GM23338 (cell line): ENCODE measurements at regions not wholly inside any gene's neighbourhood (a gene's known extent, or its start where the extent isn't known, plus 50 kb on each side); places are given as distances from the start of the nearest gene placed in this dataset.

Experiments
- CREB1 ChIP-seq: fragments of 250-450 bp; sonication (Bioruptor Pico); IDR thresholded peaks from 2 replicates; pipeline ENCODE4 v1.5.0; 2020; ENCODE audit warnings: low read depth, mild to moderate bottlenecking, moderate library complexity
- CTCF ChIP-seq, 2 experiments: fragments of 200-600 bp in 1 of 2; sonication (generic) in 1 of 2; conservative IDR thresholded peaks; 2 replicates each; pipeline versions ENCODE4 v1.5.1 to v1.6.1; 2016 to 2017; ENCODE audit warnings: antibody characterized with exemption in 2 of 2, low read depth in 2 of 2, mild to moderate bottlenecking in 2 of 2, moderate library complexity in 1 of 2
- EZH2 ChIP-seq: fragments of 200-600 bp; sonication (generic); IDR thresholded peaks from one replicate; pipeline ENCODE4 v1.8.0; 2017; ENCODE audit warnings: antibody characterized with exemption, mild to moderate bottlenecking, low read depth; ENCODE audit not compliant: unreplicated experiment
- EZH2phosphoT487 ChIP-seq: fragments of 200-600 bp; sonication (generic); IDR thresholded peaks from one replicate; pipeline ENCODE4 v1.8.1; 2018; ENCODE audit warnings: antibody characterized with exemption; ENCODE audit not compliant: unreplicated experiment
- JUNB ChIP-seq: IDR thresholded peaks from one replicate; pipeline ENCODE4 v1.6.1; 2016; ENCODE audit warnings: antibody characterized with exemption; ENCODE audit not compliant: unreplicated experiment
- NANOG ChIP-seq: IDR thresholded peaks from 2 replicates; pipeline ENCODE4 v1.6.1; 2016; ENCODE audit warnings: antibody characterized with exemption, borderline replicate concordance
- POLR2AphosphoS5 ChIP-seq: IDR thresholded peaks from 2 replicates; pipeline ENCODE4 v1.6.1; 2016; ENCODE audit warnings: antibody characterized with exemption, low read depth
- STAT1 ChIP-seq: IDR thresholded peaks from one replicate; pipeline ENCODE4 v1.6.1; 2016; ENCODE audit warnings: antibody characterized with exemption; ENCODE audit not compliant: unreplicated experiment
- TF ChIP-seq, protein P1 (sequence below): IDR thresholded peaks from one replicate; pipeline ENCODE4 v1.6.1; 2018; ENCODE audit warnings: antibody characterized with exemption; ENCODE audit not compliant: unreplicated experiment
- TF ChIP-seq, protein P2 (sequence below): IDR thresholded peaks from 2 replicates; pipeline ENCODE4 v1.6.1; 2016; ENCODE audit warnings: antibody characterized with exemption

- no peak for TF ChIP-seq JUNB
- TF ChIP-seq EZH2phosphoT487: no peak
- no peak for TF ChIP-seq CTCF (conservative IDR thresholded peaks at IDR 0.05; ENCODE audit: low read depth in 2 of 2)
- TF ChIP-seq, protein P1, sequence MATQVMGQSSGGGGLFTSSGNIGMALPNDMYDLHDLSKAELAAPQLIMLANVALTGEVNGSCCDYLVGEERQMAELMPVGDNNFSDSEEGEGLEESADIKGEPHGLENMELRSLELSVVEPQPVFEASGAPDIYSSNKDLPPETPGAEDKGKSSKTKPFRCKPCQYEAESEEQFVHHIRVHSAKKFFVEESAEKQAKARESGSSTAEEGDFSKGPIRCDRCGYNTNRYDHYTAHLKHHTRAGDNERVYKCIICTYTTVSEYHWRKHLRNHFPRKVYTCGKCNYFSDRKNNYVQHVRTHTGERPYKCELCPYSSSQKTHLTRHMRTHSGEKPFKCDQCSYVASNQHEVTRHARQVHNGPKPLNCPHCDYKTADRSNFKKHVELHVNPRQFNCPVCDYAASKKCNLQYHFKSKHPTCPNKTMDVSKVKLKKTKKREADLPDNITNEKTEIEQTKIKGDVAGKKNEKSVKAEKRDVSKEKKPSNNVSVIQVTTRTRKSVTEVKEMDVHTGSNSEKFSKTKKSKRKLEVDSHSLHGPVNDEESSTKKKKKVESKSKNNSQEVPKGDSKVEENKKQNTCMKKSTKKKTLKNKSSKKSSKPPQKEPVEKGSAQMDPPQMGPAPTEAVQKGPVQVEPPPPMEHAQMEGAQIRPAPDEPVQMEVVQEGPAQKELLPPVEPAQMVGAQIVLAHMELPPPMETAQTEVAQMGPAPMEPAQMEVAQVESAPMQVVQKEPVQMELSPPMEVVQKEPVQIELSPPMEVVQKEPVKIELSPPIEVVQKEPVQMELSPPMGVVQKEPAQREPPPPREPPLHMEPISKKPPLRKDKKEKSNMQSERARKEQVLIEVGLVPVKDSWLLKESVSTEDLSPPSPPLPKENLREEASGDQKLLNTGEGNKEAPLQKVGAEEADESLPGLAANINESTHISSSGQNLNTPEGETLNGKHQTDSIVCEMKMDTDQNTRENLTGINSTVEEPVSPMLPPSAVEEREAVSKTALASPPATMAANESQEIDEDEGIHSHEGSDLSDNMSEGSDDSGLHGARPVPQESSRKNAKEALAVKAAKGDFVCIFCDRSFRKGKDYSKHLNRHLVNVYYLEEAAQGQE: no peak
- no peak for TF ChIP-seq POLR2AphosphoS5
- no peak for TF ChIP-seq EZH2
- TF ChIP-seq CREB1: no peak
- no peak for TF ChIP-seq STAT1
- TF ChIP-seq, protein P2, sequence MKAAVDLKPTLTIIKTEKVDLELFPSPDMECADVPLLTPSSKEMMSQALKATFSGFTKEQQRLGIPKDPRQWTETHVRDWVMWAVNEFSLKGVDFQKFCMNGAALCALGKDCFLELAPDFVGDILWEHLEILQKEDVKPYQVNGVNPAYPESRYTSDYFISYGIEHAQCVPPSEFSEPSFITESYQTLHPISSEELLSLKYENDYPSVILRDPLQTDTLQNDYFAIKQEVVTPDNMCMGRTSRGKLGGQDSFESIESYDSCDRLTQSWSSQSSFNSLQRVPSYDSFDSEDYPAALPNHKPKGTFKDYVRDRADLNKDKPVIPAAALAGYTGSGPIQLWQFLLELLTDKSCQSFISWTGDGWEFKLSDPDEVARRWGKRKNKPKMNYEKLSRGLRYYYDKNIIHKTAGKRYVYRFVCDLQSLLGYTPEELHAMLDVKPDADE: no peak
- TF ChIP-seq NANOG: no peak
These were observed 290.7 kb upstream of the MDFIC2 start for GRCh38 chr3:70603103-70603502.
